B cell (primary cell): ENCODE measurements at regions not wholly inside any gene's neighbourhood (a gene's known extent, or its start where the extent isn't known, plus 50 kb on each side); places are given as distances from the start of the nearest gene placed in this dataset.

ENCODE experiments used
- CTCF ChIP-seq: fragments of 200-600 bp; IDR thresholded peaks from one replicate; pipeline ENCODE4 v1.8.0; 2022; ENCODE audit warnings: antibody characterized with exemption, mild to moderate bottlenecking
- EZH2 ChIP-seq: IDR thresholded peaks from 2 replicates; pipeline ENCODE4 v1.6.1; 2012; ENCODE audit warnings: borderline replicate concordance, low read depth, mild to moderate bottlenecking, moderate library complexity, low read length; ENCODE audit not compliant: insufficient read depth, poor library complexity, severe bottlenecking

DNA sequence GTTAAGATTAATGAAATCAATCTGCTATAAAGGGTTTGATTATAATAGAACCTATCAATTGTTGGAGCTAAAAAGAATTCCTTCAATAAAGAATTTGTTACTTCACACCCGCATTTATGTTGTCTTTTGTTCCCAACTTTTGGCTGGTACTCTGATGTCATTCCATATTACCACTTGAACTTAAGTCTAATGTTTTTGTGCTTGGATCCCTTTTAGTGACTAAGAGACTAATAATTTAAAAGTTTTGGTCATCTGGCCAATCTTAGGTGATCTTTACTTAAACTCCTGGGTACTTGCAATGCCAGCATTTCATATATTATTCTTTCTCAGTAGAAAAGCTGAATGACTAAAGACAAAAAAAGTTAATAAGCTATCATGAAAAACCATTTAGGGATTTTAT, 113.0 kb downstream of the TMEM30B start:
- no peak for TF ChIP-seq CTCF
- no peak for TF ChIP-seq EZH2
